ENCODE measurements at regions not wholly inside any gene's neighbourhood (a gene's known extent, or its start where the extent isn't known, plus 50 kb on each side); places are given as distances from the start of the nearest gene placed in this dataset.

- TF ChIP-seq CTCF (IDR thresholded peaks at IDR 0.05), result no peak
- no peak for TF ChIP-seq POLR2AphosphoS5 (IDR thresholded peaks at IDR 0.05; ENCODE audit: low read depth, low read length)
- TF ChIP-seq REST (IDR thresholded peaks at IDR 0.05; ENCODE audit: insufficient read depth in 1 of 2, low read depth in 2 of 2, low read length in 1 of 2), result no peak
- TF ChIP-seq TCF7L2 (IDR thresholded peaks at IDR 0.05; ENCODE audit: low read depth, low read length), result no peak
These were observed 287.7 kb upstream of the STXBP5 start for GRCh38 chr6:146916435-146917025.
